GM12872 (cell line): ENCODE measurements at regions not wholly inside any gene's neighbourhood (a gene's known extent, or its start where the extent isn't known, plus 50 kb on each side); places are given as distances from the start of the nearest gene placed in this dataset.

Source experiments
- CTCF ChIP-seq: IDR thresholded peaks from 3 replicates; pipeline ENCODE4 v1.5.1; 2011; ENCODE audit warnings: low read depth, mild to moderate bottlenecking, low read length, moderate library complexity; ENCODE audit not compliant: insufficient read depth

- no peak for TF ChIP-seq CTCF
Observed at GRCh38 chr14:99078426-99078825, 193.6 kb downstream of the BCL11B start.

GRCh38 chr14:99079061-99079727, 192.8 kb downstream of the BCL11B start:
- TF ChIP-seq CTCF = no peak

- TF ChIP-seq CTCF = no peak
Observed at GRCh38 chr14:99080306-99080705, 191.7 kb downstream of the BCL11B start.

DNA sequence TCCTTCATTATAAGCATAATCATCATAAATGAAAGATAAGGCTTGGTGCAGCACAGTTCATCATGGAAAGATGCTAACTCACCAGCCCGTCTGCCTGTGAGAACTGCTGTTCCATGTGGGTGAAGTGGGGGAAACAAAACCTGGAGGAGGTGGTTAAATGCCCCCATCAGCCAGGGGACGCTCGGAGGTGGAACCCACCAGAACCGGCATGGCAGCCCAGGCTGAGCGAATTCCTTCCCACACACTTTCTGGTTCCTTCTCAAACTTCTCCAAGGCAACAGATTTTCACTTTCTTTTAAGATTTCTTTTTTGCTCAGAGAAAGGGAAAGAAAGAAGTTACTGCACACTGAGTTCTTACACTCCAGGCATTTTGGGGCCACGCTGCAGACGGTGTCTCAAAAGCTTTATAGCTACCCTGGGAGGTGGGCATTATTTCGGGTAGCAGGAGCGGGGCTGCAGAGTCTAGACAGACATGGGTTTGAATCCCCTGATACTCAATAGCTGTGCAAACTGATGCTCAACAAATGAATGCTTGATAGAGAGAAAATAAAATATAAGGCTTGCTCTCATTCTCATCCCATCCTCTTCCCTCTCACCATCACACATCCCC, 190.7 kb downstream of the BCL11B start:
- no peak for TF ChIP-seq CTCF

GRCh38 chr14:99081880-99082279, 190.1 kb downstream of the BCL11B start:
- TF ChIP-seq CTCF = no peak

DNA sequence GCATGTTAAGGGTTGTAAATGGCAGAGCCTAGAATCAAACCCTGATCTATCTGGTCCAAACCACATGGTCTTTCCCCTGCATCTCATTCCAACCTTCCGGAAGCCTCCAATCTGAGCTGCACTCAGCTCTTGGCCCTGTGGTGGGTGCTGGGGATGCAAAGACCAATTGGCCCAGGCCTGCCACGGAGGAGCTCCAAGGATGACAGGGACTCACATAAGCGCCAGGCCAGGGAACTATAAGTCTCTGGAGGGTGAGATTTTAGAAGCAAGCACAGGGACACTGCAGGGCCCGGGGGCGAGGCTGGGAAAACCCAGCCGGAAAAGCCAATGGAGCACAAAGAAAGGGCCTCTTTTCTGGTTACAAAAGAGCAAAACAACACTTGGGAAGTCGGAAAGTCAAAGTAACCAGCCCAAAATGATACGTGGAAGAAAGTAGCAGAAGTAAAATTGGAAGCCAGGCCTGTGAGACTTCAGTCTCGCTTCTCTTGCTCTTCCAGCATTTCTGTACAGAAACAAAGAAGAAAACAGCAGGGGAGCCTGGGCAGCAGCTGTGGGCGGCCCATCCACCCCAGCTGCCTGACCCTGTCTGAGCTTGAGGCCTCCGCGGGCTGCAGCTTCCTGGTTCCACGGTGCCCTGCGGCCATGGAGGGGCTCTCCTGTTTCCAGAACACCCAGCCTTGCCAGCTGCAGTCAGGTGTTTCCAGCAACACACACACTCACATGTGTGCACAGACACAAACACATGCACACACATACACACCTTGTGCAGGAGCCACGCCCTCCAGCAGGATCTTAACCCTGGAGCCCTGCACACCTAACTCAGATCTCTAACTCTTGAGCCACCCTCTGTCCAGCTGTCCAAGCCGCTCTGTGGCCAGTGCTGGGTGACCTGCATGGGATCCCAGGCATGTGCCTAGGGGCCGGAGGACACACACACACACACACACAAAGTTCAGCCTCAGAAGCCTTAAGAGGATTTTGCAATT, 178.2 kb downstream of the BCL11B start:
- no peak for TF ChIP-seq CTCF

DNA sequence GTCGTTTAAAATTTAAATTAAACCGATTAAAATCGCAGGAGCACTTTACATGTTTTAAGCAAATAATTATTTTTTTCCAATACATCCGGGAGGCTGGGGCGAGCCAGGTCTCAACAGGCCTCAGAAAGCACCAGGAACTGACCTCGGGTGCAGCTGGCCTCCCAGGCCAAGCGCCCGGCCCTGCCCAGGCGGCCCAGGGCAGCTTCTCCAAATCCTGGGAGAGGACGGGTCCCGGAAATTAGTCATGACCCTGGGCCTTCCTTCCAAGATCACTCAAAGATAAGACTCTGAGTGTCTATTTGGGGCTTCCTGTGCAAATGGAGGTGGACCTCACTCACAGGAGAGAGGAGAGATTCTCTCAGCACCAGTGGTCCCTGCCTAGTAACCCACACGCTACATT, 177.1 kb downstream of the BCL11B start:
- no peak for TF ChIP-seq CTCF
